HepG2 (cell line): ENCODE measurements at regions not wholly inside any gene's neighbourhood (a gene's known extent, or its start where the extent isn't known, plus 50 kb on each side); places are given as distances from the start of the nearest gene placed in this dataset.

Experiments used
- ATAC-seq: fragments of 200-7000 bp; cut with Tn5 transposase; 3 replicates; pipeline ENCODE4 v1.9.1; 2020; ENCODE audit warnings: mild to moderate bottlenecking, moderate library complexity
- BruUV-seq: library from RNA; stranded (reverse); fragments of 400-500 nt; replicated peaks from 2 replicates; lab custom pipeline; 2021; lab: Mats Ljungman, UMichigan
- CTCF ChIA-PET: fragments of 300-600 bp; formaldehyde crosslinking; extraction: SDS; loops from one replicate; lab custom pipeline; 2021; ENCODE audit warnings: low total read pairs, inconsistent platforms, low intra/inter-chr PET ratio; lab: Yijun Ruan, JAX
- POLR2A ChIA-PET: fragments of 350-600 bp; sonication (Branson Sonifier 250); formaldehyde crosslinking; loops from one replicate; lab custom pipeline; 2020; ENCODE audit warnings: antibody characterized with exemption, inconsistent platforms; lab: Yijun Ruan, JAX
- DNase-seq: peaks from one replicate; pipeline ENCODE4 v3.0.0-alpha.2; 2015; ENCODE audit warnings: low spot score
- FAIRE-seq: peaks from 3 replicates; lab custom pipeline; 2011; peaks lifted over from hg19 to GRCh38; lab: Jason Lieb, UNC
- H2AFZ ChIP-seq: one replicate; pipeline ENCODE4 v1.6.1; 2011; ENCODE audit warnings: low read length, inconsistent platforms
- H3K27ac ChIP-seq: fragments of 300-600 bp; 3 replicates; pipeline ENCODE4 v1.8.0; 2011; ENCODE audit warnings: mixed run types, mild to moderate bottlenecking, mixed read lengths, low read length, inconsistent platforms; ENCODE audit not compliant: insufficient read depth; ENCODE audit errors: extremely low read length
- H3K27me3 ChIP-seq, 2 experiments: fragments of 200-600 bp in 1 of 2; 2 replicates in 1 of 2; 3 replicates in 1 of 2; pipeline versions ENCODE4 v1.6.0 to v1.8.0; 2011; ENCODE audit warnings: low read length in 2 of 2, mild to moderate bottlenecking in 2 of 2, moderate library complexity in 2 of 2, inconsistent platforms in 1 of 2; ENCODE audit not compliant: insufficient read depth in 2 of 2, control insufficient read depth in 1 of 2
- H3K36me3 ChIP-seq, 2 experiments: fragments of 200-600 bp in 1 of 2; replicated peaks in 1 of 2; 2 replicates in 1 of 2; 3 replicates in 1 of 2; pipeline versions ENCODE4 v1.5.1 to v1.8.0; 2011; ENCODE audit warnings: low read length in 2 of 2, inconsistent platforms in 1 of 2; ENCODE audit not compliant: insufficient read depth in 2 of 2, control insufficient read depth in 1 of 2
- H3K4me1 ChIP-seq: 2 replicates; pipeline ENCODE4 v1.5.1; 2012; ENCODE audit warnings: low read length, inconsistent platforms; ENCODE audit not compliant: insufficient read depth
- H3K4me2 ChIP-seq: 2 replicates; pipeline ENCODE4 v1.6.0; 2011; ENCODE audit warnings: low read depth, low read length, inconsistent platforms
- H3K4me3 ChIP-seq, 3 experiments: fragments of 200-600 bp in 1 of 3; sonication (generic), shearing (Covaris generic) in 1 of 3; replicated peaks in 1 of 3; 2 replicates each; pipeline ENCODE4 v1.5.1; 2011 to 2016; ENCODE audit warnings: low read length in 3 of 3, inconsistent platforms in 2 of 3, low read depth in 2 of 3, mild to moderate bottlenecking in 2 of 3, control low read depth in 1 of 3, mixed read lengths in 1 of 3; ENCODE audit not compliant: insufficient read depth in 1 of 3
- H3K79me2 ChIP-seq: one replicate; pipeline ENCODE4 v1.6.1; 2011; ENCODE audit warnings: low read length, inconsistent platforms; ENCODE audit not compliant: insufficient read depth
- H3K9ac ChIP-seq: 2 replicates; pipeline ENCODE4 v1.6.0; 2011; ENCODE audit warnings: mild to moderate bottlenecking, low read depth, low read length, inconsistent platforms; ENCODE audit not compliant: insufficient read depth
- H3K9me3 ChIP-seq: 2 replicates; pipeline ENCODE4 v1.5.1; 2012; ENCODE audit warnings: mild to moderate bottlenecking, low read length
- H4K20me1 ChIP-seq: 2 replicates; pipeline ENCODE4 v1.6.0; 2011; ENCODE audit warnings: inconsistent platforms, mild to moderate bottlenecking, low read length, moderate library complexity; ENCODE audit not compliant: insufficient read depth
- ATF5 ChIP-seq: sonication (generic); formaldehyde crosslinking; IDR thresholded peaks from 2 replicates; pipeline ENCODE4 v1.4.0; 2020; ENCODE audit warnings: mild to moderate bottlenecking, low read depth, missing genetic modification reagents
- HNRNPUL1 ChIP-seq: fragments of 200-400 bp; formaldehyde crosslinking; IDR thresholded peaks from 2 replicates; pipeline ENCODE4 v1.6.1; 2017; ENCODE audit warnings: low read depth, mild to moderate bottlenecking, low read length, moderate library complexity
- MED8 ChIP-seq: sonication (generic); formaldehyde crosslinking; IDR thresholded peaks from 2 replicates; pipeline ENCODE4 v1.8.1; 2023; ENCODE audit warnings: mild to moderate bottlenecking, missing genetic modification reagents; ENCODE audit not compliant: insufficient replicate concordance
- SMC3 ChIP-seq: IDR thresholded peaks from 2 replicates; pipeline ENCODE4 v1.6.1; 2011; ENCODE audit warnings: low read length, improper control_type of control experiment
- TP53 ChIP-seq: sonication (generic); formaldehyde crosslinking; conservative IDR thresholded peaks from 2 replicates; pipeline ENCODE4 v1.4.0; 2020; ENCODE audit warnings: missing genetic modification reagents
- ZNF260 ChIP-seq: sonication (generic); formaldehyde crosslinking; IDR thresholded peaks from 2 replicates; pipeline ENCODE4 v1.4.0; 2020; ENCODE audit warnings: missing genetic modification reagents, low read depth, mild to moderate bottlenecking, borderline replicate concordance
- ZNF639 ChIP-seq: conservative IDR thresholded peaks from 2 replicates; pipeline ENCODE4 v1.6.1; 2018; ENCODE audit warnings: missing genetic modification reagents
- ZNF709 ChIP-seq: sonication (generic); formaldehyde crosslinking; IDR thresholded peaks from 2 replicates; pipeline ENCODE4 v1.5.0; 2020; ENCODE audit warnings: mild to moderate bottlenecking, missing genetic modification reagents
- ZNF724P ChIP-seq: sonication (generic); formaldehyde crosslinking; IDR thresholded peaks from 2 replicates; pipeline ENCODE4 v1.8.0; 2022; ENCODE audit warnings: missing genetic modification reagents, borderline replicate concordance
- WGBS: methylation state at CpG from one replicate; pipeline ENCODE4 v1.1.6; 2017; ENCODE audit warnings: low lambda C conversion rate; 5-methylcytosine and 5-hydroxymethylcytosine counted together
- in situ Hi-C: cut with HindIII; loops from 2 replicates; pipeline ENCODE4 v1.10.0; 2017; ENCODE audit warnings: low pct_unique_long_range_greater_than_20kb; ENCODE audit not compliant: extremely low pct_ligation_motif_present
- intact Hi-C: fragments of 100-400 bp; cut with micrococcal nuclease; formaldehyde crosslinking; loops from one replicate; pipeline ENCODE4 v1.10.0; 2022; ENCODE audit not compliant: unreplicated experiment

DNA sequence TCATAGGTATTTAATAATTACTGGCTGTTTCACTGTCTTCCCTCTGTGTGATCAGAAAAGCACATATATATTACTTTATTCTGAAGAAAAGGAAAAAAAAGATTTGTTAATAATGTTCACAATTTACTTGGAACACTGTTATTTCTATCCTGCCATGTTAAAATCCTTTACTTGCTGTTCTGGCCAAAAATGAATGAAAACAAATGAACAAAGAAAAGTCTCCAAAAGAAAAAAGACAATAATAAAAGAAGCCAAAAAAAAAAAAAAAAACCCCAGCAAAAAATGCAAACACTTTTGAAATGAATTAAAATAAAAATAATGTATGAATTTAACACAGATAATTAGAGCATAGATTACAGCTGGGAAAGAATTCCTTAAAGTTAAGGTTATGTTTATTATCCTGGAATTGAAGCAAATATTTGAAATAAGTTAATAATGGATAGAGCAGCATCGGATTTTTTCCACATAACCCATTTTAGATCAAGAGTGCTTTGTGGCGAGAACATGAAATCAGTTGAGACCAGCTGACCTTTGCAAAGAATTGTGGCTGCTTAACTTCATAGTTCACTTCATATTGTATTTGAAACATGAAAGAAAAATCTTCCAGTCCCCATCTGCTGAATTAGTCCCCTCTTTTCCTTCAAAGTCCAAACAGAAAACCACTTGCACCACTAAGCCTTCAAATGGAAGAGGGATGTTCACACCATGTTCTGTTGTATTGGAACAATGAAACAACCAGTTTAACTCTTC lies 444.8 kb downstream of the ADAMTS20 start:
- no TSS peak for BruUV-seq
- Histone ChIP-seq H3K27ac (no peak overlapping the region), H3K36me3 (no peaks in the 10 kb centered on the region), H3K79me2 (no peaks in the 10 kb centered on the region), H3K27me3 (no peaks in the 10 kb centered on the region), H3K4me3 (no peak overlapping the region), H3K4me1 (no peaks in the 10 kb centered on the region), H2AFZ (no peak overlapping the region), H3K4me2 (no peak overlapping the region), H3K9ac (no peak overlapping the region), H4K20me1 (no peaks in the 10 kb centered on the region), H3K9me3 (peaks cover 5% of the 10 kb centered on the region; the same call in 1 of the 2 replicates)
- FAIRE-seq (no peak), DNase-seq (no peak), ATAC-seq (no peak)
- WGBS = 20% methylated on average over 2 of the region's 2 CpGs
- CTCF ChIA-PET = no interaction called here
- TF ChIP-seq TP53 (CRISPR knock-in tag) = no peak
- no peak for TF ChIP-seq ZNF639 (CRISPR knock-in tag)
- TF ChIP-seq HNRNPUL1 = no peak
- TF ChIP-seq MED8 = no peak
- no peak for TF ChIP-seq SMC3
- no peak for TF ChIP-seq ZNF724P (CRISPR knock-in tag)
- no peak for TF ChIP-seq ATF5 (CRISPR knock-in tag)
- TF ChIP-seq ZNF709 (CRISPR knock-in tag) = no peak
- TF ChIP-seq ZNF260 (CRISPR knock-in tag) = no peak
- intact Hi-C loops (no loop called here), in situ Hi-C loops (no loop called here)
- POLR2A ChIA-PET = no interaction called here
